NCI-H1092 (cell line): ENCODE measurements at regions not wholly inside any gene's neighbourhood (a gene's known extent, or its start where the extent isn't known, plus 50 kb on each side); places are given as distances from the start of the nearest gene placed in this dataset.

Source experiments
- DNase-seq: peaks from one replicate; lab custom pipeline; 2025; lab: John Stamatoyannopoulos, UW

GRCh38 chr2:16019617-16020351 is 79.4 kb downstream of the MYCN start:
- DNase-seq, result no peak

GRCh38 chr2:16019060-16019480 is 78.7 kb downstream of the MYCN start:
- DNase-seq, result no peak

- DNase-seq, result no peak
Measured at GRCh38 chr2:16018277-16019059, 78.1 kb downstream of the MYCN start.

GRCh38 chr2:16016282-16016681 is 75.9 kb downstream of the MYCN start:
- no peak for DNase-seq

GRCh38 chr2:16015903-16016265 is 75.5 kb downstream of the MYCN start:
- DNase-seq, result no peak

GRCh38 chr2:16015210-16015902 is 75.0 kb downstream of the MYCN start:
- no peak for DNase-seq

- DNase-seq, result no peak
Measured at GRCh38 chr2:16014802-16015201, 74.5 kb downstream of the MYCN start.

GRCh38 chr2:16014041-16014787 is 73.9 kb downstream of the MYCN start:
- peak; percentile 16 for DNase-seq

GRCh38 chr2:16013359-16013911 is 73.1 kb downstream of the MYCN start:
- DNase-seq, result no peak

- DNase-seq, result peak; percentile 71
Measured at GRCh38 chr2:16012626-16013358, 72.4 kb downstream of the MYCN start.

- DNase-seq, result no peak
Measured at GRCh38 chr2:16012029-16012596, 71.8 kb downstream of the MYCN start.

GRCh38 chr2:16011621-16011960 is 71.2 kb downstream of the MYCN start:
- DNase-seq, result no peak

GRCh38 chr2:16010951-16011620 is 70.7 kb downstream of the MYCN start:
- no peak for DNase-seq

- DNase-seq, result no peak
Measured at GRCh38 chr2:16010011-16010410, 69.7 kb downstream of the MYCN start.

GRCh38 chr2:16009560-16009959 is 69.2 kb downstream of the MYCN start:
- DNase-seq, result no peak

GRCh38 chr2:16008856-16009255 is 68.5 kb downstream of the MYCN start:
- no peak for DNase-seq

GRCh38 chr2:16008331-16008850 is 68.0 kb downstream of the MYCN start:
- no peak for DNase-seq

GRCh38 chr2:16007167-16007934 is 67.0 kb downstream of the MYCN start:
- no peak for DNase-seq

GRCh38 chr2:16006537-16007166 is 66.3 kb downstream of the MYCN start:
- no peak for DNase-seq
